GM23248 (cell line): ENCODE measurements at regions not wholly inside any gene's neighbourhood (a gene's known extent, or its start where the extent isn't known, plus 50 kb on each side); places are given as distances from the start of the nearest gene placed in this dataset.
A peak's percentile ranks its signal among the peaks of the same experiment; 100 is the strongest.

Experiments
- DNase-seq: peaks from one replicate; pipeline ENCODE4 v3.0.0-alpha.2; 2015
- H2AFZ ChIP-seq: fragments of 200-600 bp; sonication (generic); 2 replicates; pipeline ENCODE4 v1.6.1; 2016; ENCODE audit warnings: antibody characterized with exemption
- H3F3A ChIP-seq: fragments of 200-600 bp; sonication (generic); 2 replicates; pipeline ENCODE4 v1.6.1; 2016; ENCODE audit warnings: mild to moderate bottlenecking, antibody characterized with exemption, mixed run types; ENCODE audit not compliant: insufficient read depth
- H3K27ac ChIP-seq: fragments of 200-600 bp; sonication (generic); 2 replicates; pipeline ENCODE4 v1.5.1; 2016; ENCODE audit warnings: mild to moderate bottlenecking
- H3K27me3 ChIP-seq: fragments of 200-600 bp; sonication (generic); replicated peaks from 2 replicates; pipeline ENCODE4 v1.6.1; 2016; ENCODE audit warnings: mild to moderate bottlenecking; ENCODE audit not compliant: insufficient read depth
- H3K36me3 ChIP-seq: fragments of 200-600 bp; sonication (generic); 2 replicates; pipeline ENCODE4 v1.6.1; 2016; ENCODE audit warnings: low read depth, mild to moderate bottlenecking
- H3K4me1 ChIP-seq: fragments of 200-600 bp; sonication (generic); 2 replicates; pipeline ENCODE4 v1.6.1; 2016; ENCODE audit warnings: mild to moderate bottlenecking; ENCODE audit not compliant: insufficient read depth
- H3K4me2 ChIP-seq: fragments of 200-600 bp; sonication (generic); one replicate; pipeline ENCODE4 v1.6.1; 2016; ENCODE audit warnings: mild to moderate bottlenecking; ENCODE audit not compliant: unreplicated experiment
- H3K4me3 ChIP-seq: fragments of 200-600 bp; sonication (generic); 2 replicates; pipeline ENCODE4 v1.5.1; 2016; ENCODE audit warnings: mild to moderate bottlenecking
- H3K79me2 ChIP-seq: fragments of 200-600 bp; sonication (generic); 2 replicates; pipeline ENCODE4 v1.6.1; 2016; ENCODE audit warnings: mild to moderate bottlenecking; ENCODE audit not compliant: insufficient read depth
- H3K9ac ChIP-seq: fragments of 200-600 bp; sonication (generic); 2 replicates; pipeline ENCODE4 v1.6.1; 2016; ENCODE audit warnings: mild to moderate bottlenecking
- H3K9me2 ChIP-seq: fragments of 200-600 bp; sonication (generic); 2 replicates; pipeline ENCODE4 v1.6.1; 2016; ENCODE audit warnings: mixed run types, mild to moderate bottlenecking, moderate library complexity; ENCODE audit not compliant: insufficient read depth
- H3K9me3 ChIP-seq: fragments of 200-600 bp; sonication (generic); one replicate; pipeline ENCODE4 v1.6.1; 2017; ENCODE audit warnings: low read depth
- H4K20me1 ChIP-seq: fragments of 200-600 bp; sonication (generic); 2 replicates; pipeline ENCODE4 v1.6.0; 2016; ENCODE audit not compliant: insufficient read depth
- EZH2 ChIP-seq: fragments of 200-600 bp; sonication (generic); IDR thresholded peaks from 2 replicates; pipeline ENCODE4 v1.6.1; 2018; ENCODE audit warnings: antibody characterized with exemption, mild to moderate bottlenecking; ENCODE audit not compliant: insufficient read depth, poor library complexity, severe bottlenecking
- EZH2phosphoT487 ChIP-seq: fragments of 200-600 bp; sonication (generic); IDR thresholded peaks from 2 replicates; pipeline ENCODE4 v1.6.1; 2018; ENCODE audit warnings: antibody characterized with exemption, moderate library complexity, mild to moderate bottlenecking, low read depth; ENCODE audit not compliant: insufficient read depth
- WGBS, 2 experiments: methylation state at CpG; one replicate each; pipeline ENCODE4 v1.1.6; 2015 to 2017; ENCODE audit warnings: low lambda C conversion rate in 2 of 2, low coverage in 1 of 2; ENCODE audit errors: missing lambda C conversion rate in 2 of 2; 5-methylcytosine and 5-hydroxymethylcytosine counted together
- in situ Hi-C: fragments of 300-500 bp; cut with MboI; formaldehyde crosslinking; loops from 2 replicates; pipeline ENCODE4 v1.15.0; 2020

DNA sequence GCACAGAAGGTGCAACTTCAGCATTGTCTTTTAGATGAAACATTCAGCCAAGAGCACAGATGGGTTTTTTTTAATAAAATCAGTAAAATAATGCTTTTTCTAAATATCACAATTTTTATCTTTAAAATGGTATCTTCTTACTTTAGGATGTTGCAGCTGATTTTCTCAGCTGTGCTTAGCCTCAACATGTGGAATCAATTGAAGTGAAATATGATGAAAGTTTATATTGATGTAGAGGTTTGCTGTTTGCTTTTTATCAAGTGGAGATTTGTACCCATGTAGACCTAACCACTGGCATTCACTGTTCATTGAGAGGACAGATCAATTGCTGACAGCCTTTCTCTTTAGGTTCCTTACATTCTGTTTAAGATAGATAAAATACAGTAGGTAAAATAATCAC lies 107.8 kb downstream of the CYB561 start:
- H3K36me3 ChIP-seq, result peaks cover 30% of the 10 kb centered on the region
- H3K4me1 ChIP-seq, result 0 out of 2 replicates have a peak, but pooled peaks cover 5% of the 10 kb centered on the region
- H3F3A ChIP-seq, result peaks cover 15% of the 10 kb centered on the region; the same call in 1 of the 2 replicates
- no peaks in the 10 kb centered on the region for H4K20me1 ChIP-seq
- no peak overlapping the region for H3K9ac ChIP-seq
- H3K27ac ChIP-seq, result no peak overlapping the region
- peaks cover 10% of the 10 kb centered on the region; the same call in 1 of the 2 replicates for H3K79me2 ChIP-seq
- TF ChIP-seq EZH2phosphoT487 (no peak), EZH2 (no peak)
- DNase-seq, result no peak
- no peaks in the 10 kb centered on the region for H3K9me3 ChIP-seq
- no peak overlapping the region for H3K4me3 ChIP-seq
- no peaks in the 10 kb centered on the region; the same call in 1 of the 2 replicates for H3K9me2 ChIP-seq
- H3K4me2 ChIP-seq, result no peak overlapping the region
- no peaks in the 10 kb centered on the region for H3K27me3 ChIP-seq
- in situ Hi-C loops, result no loop called here
- H2AFZ ChIP-seq, result no peak overlapping the region

DNA sequence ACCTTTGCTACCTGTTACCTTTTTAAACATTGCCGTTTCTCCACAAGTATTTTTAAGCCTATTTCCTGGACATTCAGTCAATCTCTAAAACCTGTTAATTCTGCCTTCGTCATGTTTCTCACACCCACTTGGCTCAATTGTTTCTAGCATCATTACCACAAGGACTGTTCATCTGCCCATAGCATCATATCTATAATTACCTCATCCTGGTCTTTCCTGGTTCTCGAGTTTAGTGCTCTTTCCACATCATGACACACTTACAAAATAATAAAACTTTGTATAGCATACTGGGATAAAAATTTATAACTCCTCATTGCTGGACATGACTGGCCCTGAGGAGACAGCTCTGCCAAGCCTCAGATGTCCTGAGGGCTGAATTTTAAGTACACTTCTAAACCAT lies 104.8 kb downstream of the CYB561 start:
- peaks cover 12% of the 10 kb centered on the region; the same call in 1 of the 2 replicates for H3F3A ChIP-seq
- no peak overlapping the region for H3K4me3 ChIP-seq
- H3K4me2 ChIP-seq, result no peak overlapping the region
- no peaks in the 10 kb centered on the region for H4K20me1 ChIP-seq
- H3K36me3 ChIP-seq, result peaks cover 28% of the 10 kb centered on the region; the same call in 1 of the 2 replicates
- no peak overlapping the region for H3K9ac ChIP-seq
- H3K27ac ChIP-seq, result no peak overlapping the region
- whole genome bisulfite sequencing, 2 experiments, result 92 to 99% methylated on average over 3 of the region's 3 CpGs
- H3K79me2 ChIP-seq, result peaks cover 14% of the 10 kb centered on the region
- no peaks in the 10 kb centered on the region for H3K9me3 ChIP-seq
- TF ChIP-seq EZH2, result no peak
- no peak for TF ChIP-seq EZH2phosphoT487
- in situ Hi-C loops, result no loop called here
- no peaks in the 10 kb centered on the region for H3K27me3 ChIP-seq
- no peak for DNase-seq
- no peaks in the 10 kb centered on the region for H3K9me2 ChIP-seq
- no peak overlapping the region for H2AFZ ChIP-seq
- H3K4me1 ChIP-seq, result peaks cover 27% of the 10 kb centered on the region

GRCh38 chr17:63344383-63344782 lies 101.7 kb downstream of the CYB561 start:
- H4K20me1 ChIP-seq, result no peaks in the 10 kb centered on the region
- H3K27me3 ChIP-seq, result no peaks in the 10 kb centered on the region
- TF ChIP-seq EZH2 (no peak), EZH2phosphoT487 (no peak)
- no peak overlapping the region for H3K4me2 ChIP-seq
- H3K27ac ChIP-seq, result no peak overlapping the region
- H3K4me1 ChIP-seq, result peaks cover 35% of the 10 kb centered on the region
- no peaks in the 10 kb centered on the region for H3K9me2 ChIP-seq
- H3K79me2 ChIP-seq, result peaks cover 13% of the 10 kb centered on the region
- H3K9ac ChIP-seq, result no peak overlapping the region
- WGBS, 2 experiments, result 97 to 100% methylated on average over 1 of the region's 1 CpG
- in situ Hi-C loops, result no loop called here
- peaks cover 17% of the 10 kb centered on the region for H3F3A ChIP-seq
- H3K4me3 ChIP-seq, result no peak overlapping the region
- H3K36me3 ChIP-seq, result peaks cover 28% of the 10 kb centered on the region; the same call in 1 of the 2 replicates
- no peak for DNase-seq
- H3K9me3 ChIP-seq, result no peaks in the 10 kb centered on the region
- H2AFZ ChIP-seq, result no peak overlapping the region

- H3K79me2 ChIP-seq, result peaks cover 13% of the 10 kb centered on the region; the same call in 1 of the 2 replicates
- no peak overlapping the region for H3K9ac ChIP-seq
- no peaks in the 10 kb centered on the region for H3K9me3 ChIP-seq
- H3K27me3 ChIP-seq, result no peaks in the 10 kb centered on the region
- WGBS, 2 experiments, result 3 to 7% methylated on average over 1 of the region's 1 CpG
- peaks cover 27% of the 10 kb centered on the region for H3F3A ChIP-seq
- peak; percentile 78 for DNase-seq
- peaks cover 47% of the 10 kb centered on the region for H3K4me1 ChIP-seq
- no peaks in the 10 kb centered on the region for H3K9me2 ChIP-seq
- H3K36me3 ChIP-seq, result peaks cover 27% of the 10 kb centered on the region; the same call in 1 of the 2 replicates
- no peaks in the 10 kb centered on the region for H4K20me1 ChIP-seq
- H3K27ac ChIP-seq, result 0 out of 2 replicates have a peak overlapping the region, but pooled peaks have one; percentile 5
- no peak overlapping the region for H3K4me2 ChIP-seq
- no peak overlapping the region for H3K4me3 ChIP-seq
- TF ChIP-seq EZH2phosphoT487 (no peak), EZH2 (no peak)
- in situ Hi-C loops, result no loop called here
- H2AFZ ChIP-seq, result no peak overlapping the region
Observed at GRCh38 chr17:63345611-63346010, 100.5 kb downstream of the CYB561 start.

DNA sequence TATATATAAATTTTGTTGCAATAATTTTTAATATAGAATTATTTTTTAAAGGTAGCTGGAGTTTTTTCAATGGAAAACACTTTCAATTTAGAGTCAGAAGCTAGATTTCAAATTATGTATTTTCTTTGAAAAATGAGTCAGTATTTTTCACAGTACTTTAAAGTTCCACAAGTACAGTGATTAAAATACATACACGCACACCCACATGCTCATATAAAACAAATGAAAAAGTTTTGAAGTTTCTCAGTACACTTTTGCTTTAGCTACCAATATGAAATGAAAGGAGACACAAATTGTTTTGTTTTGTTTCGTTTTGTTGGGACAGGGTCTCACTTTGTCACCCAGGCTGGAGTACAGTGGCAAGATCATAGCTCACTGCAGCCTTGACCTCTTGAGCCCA lies 98.6 kb downstream of the CYB561 start:
- Histone ChIP-seq H3K4me2 (no peak overlapping the region), H3K36me3 (peaks cover 26% of the 10 kb centered on the region), H3K4me1 (peaks cover 50% of the 10 kb centered on the region), H3K27me3 (no peaks in the 10 kb centered on the region), H4K20me1 (no peaks in the 10 kb centered on the region), H3F3A (peaks cover 27% of the 10 kb centered on the region), H3K79me2 (peaks cover 28% of the 10 kb centered on the region), H3K4me3 (no peak overlapping the region), H3K9me3 (no peaks in the 10 kb centered on the region), H3K9ac (no peak overlapping the region), H2AFZ (no peak overlapping the region), H3K9me2 (no peaks in the 10 kb centered on the region), H3K27ac (no peak overlapping the region)
- DNase-seq, result no peak
- WGBS, 2 experiments, result 92 to 97% methylated on average over 2 of the region's 2 CpGs
- TF ChIP-seq EZH2phosphoT487, result no peak
- TF ChIP-seq EZH2, result no peak
- in situ Hi-C loops, result no loop called here
